IMR-90 (cell line): ENCODE measurements at regions not wholly inside any gene's neighbourhood (a gene's known extent, or its start where the extent isn't known, plus 50 kb on each side); places are given as distances from the start of the nearest gene placed in this dataset.
A peak's percentile ranks its signal among the peaks of the same experiment; 100 is the strongest.

ENCODE experiments used
- ATAC-seq: fragments of 200-7000 bp; cut with Tn5 transposase; 2 replicates; pipeline ENCODE4 v1.9.1; 2020; ENCODE audit warnings: low read depth, mild to moderate bottlenecking, moderate library complexity
- BruUV-seq: library from RNA; stranded (reverse); fragments of 400-500 nt; replicated peaks from 2 replicates; lab custom pipeline; 2021; lab: Mats Ljungman, UMichigan
- CTCF ChIA-PET: fragments of 300-600 bp; formaldehyde crosslinking; extraction: SDS; loops from one replicate; lab custom pipeline; 2021; ENCODE audit warnings: antibody characterized with exemption; lab: Yijun Ruan, JAX
- POLR2A ChIA-PET: fragments of 300-600 bp; sonication (Branson Sonifier 250); formaldehyde crosslinking; loops from one replicate; lab custom pipeline; 2022; ENCODE audit warnings: antibody characterized with exemption; ENCODE audit not compliant: unreplicated experiment; lab: Charles Lee
- DNase-seq: peaks from one replicate; pipeline ENCODE4 v3.0.0; 2013
- H2AFZ ChIP-seq: replicated peaks from 2 replicates; pipeline ENCODE3; 2013; ENCODE audit warnings: low read length, mild to moderate bottlenecking; ENCODE audit not compliant: poor library complexity
- H2AK5ac ChIP-seq: 2 replicates; pipeline ENCODE4 v1.6.1; 2013; ENCODE audit warnings: low read depth, low read length, inconsistent platforms
- H2AK9ac ChIP-seq: replicated peaks from 2 replicates; pipeline ENCODE3; 2013; ENCODE audit warnings: mild to moderate bottlenecking, low read depth, low read length, moderate library complexity; ENCODE audit not compliant: poor library complexity
- H2BK120ac ChIP-seq: 2 replicates; pipeline ENCODE4 v1.6.1; 2013; ENCODE audit warnings: low read depth, low read length, inconsistent platforms
- H2BK15ac ChIP-seq: 3 replicates; pipeline ENCODE4 v1.6.1; 2013; ENCODE audit warnings: low read depth, low read length, inconsistent platforms
- H2BK20ac ChIP-seq: 2 replicates; pipeline ENCODE4 v1.6.1; 2013; ENCODE audit warnings: low read depth, mild to moderate bottlenecking, inconsistent platforms, low read length, moderate library complexity
- H2BK5ac ChIP-seq: 2 replicates; pipeline ENCODE4 v1.6.1; 2013; ENCODE audit warnings: mild to moderate bottlenecking, low read depth, low read length, inconsistent platforms; ENCODE audit not compliant: poor library complexity, severe bottlenecking
- H3K14ac ChIP-seq: replicated peaks from 2 replicates; pipeline ENCODE4 v1.6.1; 2013; ENCODE audit warnings: low read depth, low read length, inconsistent platforms
- H3K18ac ChIP-seq: 2 replicates; pipeline ENCODE4 v1.6.1; 2013; ENCODE audit warnings: low read depth, low read length, control low read depth
- H3K23ac ChIP-seq: 2 replicates; pipeline ENCODE4 v1.6.1; 2013; ENCODE audit warnings: low read depth, low read length, inconsistent platforms
- H3K27ac ChIP-seq: 2 replicates; pipeline ENCODE4 v1.5.1; 2013; ENCODE audit warnings: mild to moderate bottlenecking, control low read depth, low read length; ENCODE audit not compliant: insufficient read depth
- H3K27me3 ChIP-seq: 2 replicates; pipeline ENCODE4 v1.6.1; 2013; ENCODE audit warnings: low read length; ENCODE audit not compliant: control insufficient read depth, insufficient read depth
- H3K36me3 ChIP-seq: 2 replicates; pipeline ENCODE4 v1.6.1; 2013; ENCODE audit warnings: low read length, mixed read lengths; ENCODE audit not compliant: control insufficient read depth, insufficient read depth
- H3K4ac ChIP-seq: 2 replicates; pipeline ENCODE4 v1.6.1; 2013; ENCODE audit warnings: low read depth, low read length, inconsistent platforms
- H3K4me1 ChIP-seq: 2 replicates; pipeline ENCODE4 v1.6.1; 2013; ENCODE audit warnings: low read length, mixed read lengths; ENCODE audit not compliant: control insufficient read depth, insufficient read depth
- H3K4me2 ChIP-seq: 2 replicates; pipeline ENCODE4 v1.6.1; 2013; ENCODE audit warnings: low read depth, mild to moderate bottlenecking, control low read depth, low read length, moderate library complexity
- H3K4me3 ChIP-seq: 2 replicates; pipeline ENCODE4 v1.5.1; 2013; ENCODE audit warnings: low read depth, mild to moderate bottlenecking, control low read depth, low read length, moderate library complexity; ENCODE audit not compliant: insufficient read depth
- H3K56ac ChIP-seq: 2 replicates; pipeline ENCODE4 v1.6.1; 2013; ENCODE audit warnings: low read length, inconsistent platforms; ENCODE audit not compliant: insufficient read depth; ENCODE audit errors: extremely low read depth
- H3K79me1 ChIP-seq, 2 experiments: 2 replicates each; pipeline ENCODE4 v1.6.1; 2013; ENCODE audit warnings: low read length in 2 of 2, inconsistent platforms in 1 of 2, low read depth in 1 of 2
- H3K9ac ChIP-seq: 2 replicates; pipeline ENCODE4 v1.6.1; 2013; ENCODE audit warnings: low read depth, low read length, control low read depth
- H3K9me1 ChIP-seq: 2 replicates; pipeline ENCODE4 v1.6.1; 2013; ENCODE audit warnings: low read length, inconsistent platforms; ENCODE audit not compliant: insufficient read depth
- H3K9me3 ChIP-seq: 2 replicates; pipeline ENCODE4 v1.6.1; 2013; ENCODE audit warnings: low read length; ENCODE audit not compliant: control insufficient read depth, insufficient read depth
- H4K20me1 ChIP-seq: 2 replicates; pipeline ENCODE4 v1.6.1; 2013; ENCODE audit warnings: low read length, inconsistent platforms; ENCODE audit not compliant: insufficient read depth
- H4K5ac ChIP-seq: 2 replicates; pipeline ENCODE4 v1.6.1; 2013; ENCODE audit warnings: mild to moderate bottlenecking, low read depth, low read length, control low read depth
- H4K8ac ChIP-seq, 2 experiments: 2 replicates each; pipeline ENCODE4 v1.6.1; 2013; ENCODE audit warnings: low read depth in 2 of 2, low read length in 2 of 2, control low read depth in 1 of 2, inconsistent platforms in 1 of 2
- H4K91ac ChIP-seq: 2 replicates; pipeline ENCODE4 v1.6.1; 2013; ENCODE audit warnings: low read depth, low read length, inconsistent platforms; ENCODE audit not compliant: insufficient read depth
- ELK1 ChIP-seq: fragments of 150-350 bp; IDR thresholded peaks from 2 replicates; pipeline ENCODE4 v1.6.1; 2016; ENCODE audit warnings: low read depth, mild to moderate bottlenecking, low read length, moderate library complexity, borderline replicate concordance
- MAFK ChIP-seq: IDR thresholded peaks from 2 replicates; pipeline ENCODE4 v1.6.1; 2012; ENCODE audit warnings: low read depth, low read length, improper control_type of control experiment
- dilution Hi-C: fragments of 300-500 bp; cut with HindIII; formaldehyde crosslinking; loops from one replicate; pipeline ENCODE4 v1.14.3; 2018; ENCODE audit warnings: low sequenced_read_pairs; ENCODE audit not compliant: unreplicated experiment
- in situ Hi-C: fragments of 300-500 bp; cut with MboI; formaldehyde crosslinking; loops from 3 replicates; pipeline ENCODE4 v1.14.3; 2019; ENCODE audit warnings: low sequenced_read_pairs, inconsistent platforms, mixed read lengths
- intact Hi-C: fragments of 100-400 bp; cut with micrococcal nuclease; formaldehyde crosslinking; loops from 2 replicates; pipeline ENCODE4 v1.10.0; 2022

GRCh38 chr4:167908816-167909215, 183.5 kb upstream of the ANXA10 start:
- ChIA-PET CTCF (no interaction called here), POLR2A (no interaction called here)
- H3K79me1 ChIP-seq = no peaks in the 10 kb centered on the region
- no peak overlapping the region for H3K4me2 ChIP-seq
- H2BK120ac ChIP-seq = no peak overlapping the region
- no peaks in the 10 kb centered on the region for H3K9me3 ChIP-seq
- H2AK5ac ChIP-seq = no peak overlapping the region
- no peaks in the 10 kb centered on the region for H3K4me1 ChIP-seq
- no peak overlapping the region for H3K4me3 ChIP-seq
- dilution Hi-C loops (no loop called here), in situ Hi-C loops (no loop called here), intact Hi-C loops (no loop called here)
- no peak overlapping the region for H3K4ac ChIP-seq
- no peak overlapping the region for H4K8ac ChIP-seq
- no peak for DNase-seq
- no peak overlapping the region for H2AFZ ChIP-seq
- no peak overlapping the region for H4K5ac ChIP-seq
- no peak overlapping the region for H3K18ac ChIP-seq
- H2BK5ac ChIP-seq = no peak overlapping the region
- no peak overlapping the region for H3K27ac ChIP-seq
- no peak overlapping the region for H3K9ac ChIP-seq
- H2BK15ac ChIP-seq = no peak overlapping the region
- no peak for ATAC-seq
- H3K9me1 ChIP-seq = no peaks in the 10 kb centered on the region
- H2BK20ac ChIP-seq = no peak overlapping the region
- BruUV-seq = no TSS peak
- no peak for TF ChIP-seq ELK1
- TF ChIP-seq MAFK = peak; percentile 84
- H3K27me3 ChIP-seq = no peaks in the 10 kb centered on the region
- no peaks in the 10 kb centered on the region for H4K20me1 ChIP-seq
- no peaks in the 10 kb centered on the region for H3K36me3 ChIP-seq
- no peak overlapping the region for H3K56ac ChIP-seq
- no peak overlapping the region for H2AK9ac ChIP-seq
- H3K14ac ChIP-seq = no peak overlapping the region
- no peak overlapping the region for H4K91ac ChIP-seq
- H3K23ac ChIP-seq = no peak overlapping the region
